Tibial artery (tissue), 4 donors: ENCODE measurements at regions not wholly inside any gene's neighbourhood (a gene's known extent, or its start where the extent isn't known, plus 50 kb on each side); places are given as distances from the start of the nearest gene placed in this dataset.

Experiments
- DNase-seq, 2 donors: peaks; one replicate each; pipeline ENCODE4 v3.0.0-alpha.2; 2019
- H3K27ac ChIP-seq, 2 donors: fragments of 200-600 bp; sonication (generic) in 1 of 2; 1 replicate in 1 of 2; 2 replicates in 1 of 2; pipeline ENCODE4 v1.5.1; 2018 to 2019; ENCODE audit warnings: mild to moderate bottlenecking in 1 of 2
- H3K27me3 ChIP-seq, 2 donors: fragments of 200-600 bp; sonication (generic) in 1 of 2; one replicate each; pipeline versions ENCODE4 v1.5.1 to v1.6.0; 2016 to 2019
- H3K36me3 ChIP-seq, 3 donors: fragments of 200-600 bp; sonication (generic) in 2 of 3; one replicate each; pipeline ENCODE4 v1.5.1; 2016 to 2019; ENCODE audit warnings: mild to moderate bottlenecking in 2 of 3
- H3K4me1 ChIP-seq, 4 donors: fragments of 200-600 bp; sonication (generic) in 2 of 4; 1 replicate in 3 of 4; 2 replicates in 1 of 4; pipeline ENCODE4 v1.5.1; 2016 to 2019
- H3K4me3 ChIP-seq, 2 donors: fragments of 200-600 bp; sonication (generic) in 1 of 2; 1 replicate in 1 of 2; 2 replicates in 1 of 2; pipeline ENCODE4 v1.5.1; 2018 to 2019; ENCODE audit warnings: mild to moderate bottlenecking in 2 of 2
- H3K9me3 ChIP-seq, 3 donors: fragments of 200-600 bp; sonication (generic) in 1 of 3; one replicate each; pipeline ENCODE4 v1.5.1; 2016 to 2019
- CTCF ChIP-seq, 2 experiments: fragments of 200-600 bp in 1 of 2; fragments of 450-650 bp in 1 of 2; IDR thresholded peaks; one replicate each; pipeline ENCODE4 v1.5.1; 2017 to 2019; ENCODE audit warnings: antibody characterized with exemption in 2 of 2, mild to moderate bottlenecking in 1 of 2, moderate library complexity in 1 of 2
- intact Hi-C: fragments of 100-400 bp; cut with DNase I; formaldehyde crosslinking; loops from one replicate; pipeline ENCODE4 v1.15.0; 2023; ENCODE audit warnings: low total_unique reads

DNA sequence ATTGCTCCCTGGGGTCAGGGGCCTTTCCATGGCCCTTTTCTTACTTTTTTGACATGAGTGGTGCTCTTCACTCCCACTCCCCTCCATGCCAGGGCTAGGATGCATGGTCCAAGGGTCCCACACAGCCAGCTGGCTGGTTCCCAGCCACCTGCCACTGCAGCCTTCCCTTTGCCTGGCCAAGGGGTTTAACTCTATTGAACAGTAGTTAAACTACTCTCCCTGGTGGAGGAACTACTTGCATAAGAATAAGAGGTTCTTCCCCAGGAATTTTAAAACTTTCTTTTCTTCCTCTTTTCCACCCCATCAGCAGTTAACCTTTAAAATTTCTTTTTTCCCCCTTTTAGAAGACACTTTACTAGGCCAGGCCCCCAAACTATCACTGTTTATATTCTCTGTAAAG lies 1532.8 kb upstream of the ACO1 start:
- intact Hi-C loops = no loop called here
- TF ChIP-seq CTCF (IDR thresholded peaks at IDR 0.05) = no peak
- Histone ChIP-seq H3K36me3 (no peaks in the 10 kb centered on the region), H3K9me3 (no peaks in the 10 kb centered on the region), H3K27ac (no peak overlapping the region), H3K4me1 (no peaks in the 10 kb centered on the region), H3K4me3 (no peak overlapping the region), H3K27me3 (no peaks in the 10 kb centered on the region)
- DNase-seq = no peak

DNA sequence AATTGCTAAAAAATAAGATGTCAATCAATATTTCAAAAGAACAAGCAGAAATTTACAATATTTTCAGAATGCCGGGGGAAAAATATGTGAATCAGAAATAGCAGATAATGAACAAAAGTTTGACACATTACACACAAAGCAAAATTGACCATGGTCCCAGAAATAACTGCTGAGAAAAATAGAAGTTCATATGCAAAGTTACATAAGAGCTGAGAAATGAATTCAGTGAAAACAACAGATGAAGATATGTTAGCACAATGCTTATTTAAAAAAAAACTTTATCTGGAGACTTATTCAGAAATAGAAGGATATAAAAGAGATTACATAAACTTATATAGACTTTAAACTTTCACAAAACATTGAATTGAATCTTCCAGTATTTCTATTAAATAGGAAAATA lies 1483.7 kb upstream of the ACO1 start:
- intact Hi-C loops = no loop called here
- no peak for DNase-seq
- TF ChIP-seq CTCF (IDR thresholded peaks at IDR 0.05) = no peak
- no peak overlapping the region for H3K4me3 ChIP-seq
- H3K27me3 ChIP-seq = no peaks in the 10 kb centered on the region
- H3K36me3 ChIP-seq = no peaks in the 10 kb centered on the region
- no peak overlapping the region for H3K27ac ChIP-seq
- H3K9me3 ChIP-seq = no peaks in the 10 kb centered on the region
- peaks cover 0 to 6% (median 0%) of the 10 kb centered on the region in 4 donors for H3K4me1 ChIP-seq

- Histone ChIP-seq H3K4me1 (no peaks in the 10 kb centered on the region), H3K27me3 (no peaks in the 10 kb centered on the region), H3K4me3 (no peak overlapping the region), H3K27ac (no peak overlapping the region), H3K9me3 (no peaks in the 10 kb centered on the region), H3K36me3 (no peaks in the 10 kb centered on the region)
- DNase-seq = no peak
- intact Hi-C loops = no loop called here
- no peak for TF ChIP-seq CTCF (IDR thresholded peaks at IDR 0.05)
These were observed 1471.1 kb upstream of the ACO1 start for GRCh38 chr9:30913331-30913730.

GRCh38 chr9:30915451-30915850 lies 1469.0 kb upstream of the ACO1 start:
- intact Hi-C loops = no loop called here

DNA sequence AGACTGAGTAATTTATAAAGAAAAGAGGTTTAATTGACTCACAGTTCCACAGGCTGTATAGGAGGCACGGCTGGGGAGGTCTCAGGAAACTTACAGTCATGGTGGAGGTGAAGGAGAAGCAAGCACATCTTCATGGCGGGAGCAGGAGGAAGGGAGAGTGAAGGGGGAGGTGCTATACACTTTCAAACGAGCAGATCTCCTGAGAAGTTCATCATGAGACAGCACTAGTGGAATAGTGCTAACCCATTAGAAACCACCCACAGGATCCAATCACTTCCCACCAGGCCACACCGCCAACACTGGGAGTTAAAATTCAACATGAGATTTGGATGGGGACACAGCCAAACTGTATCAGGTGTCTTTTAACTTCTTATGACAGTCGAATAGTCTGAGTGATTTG lies 1459.3 kb upstream of the ACO1 start:
- no peaks in the 10 kb centered on the region for H3K27me3 ChIP-seq
- H3K36me3 ChIP-seq = no peaks in the 10 kb centered on the region
- H3K4me1 ChIP-seq = no peaks in the 10 kb centered on the region
- intact Hi-C loops = no loop called here
- no peak for DNase-seq
- H3K4me3 ChIP-seq = no peak overlapping the region
- no peaks in the 10 kb centered on the region for H3K9me3 ChIP-seq
- no peak overlapping the region for H3K27ac ChIP-seq
- no peak for TF ChIP-seq CTCF (IDR thresholded peaks at IDR 0.05)

More at GRCh38 chr9:30915451-30915850, 1469.0 kb upstream of the ACO1 start:
- H3K4me1 ChIP-seq = no peaks in the 10 kb centered on the region
- DNase-seq = no peak
- no peak overlapping the region for H3K4me3 ChIP-seq
- no peaks in the 10 kb centered on the region for H3K9me3 ChIP-seq
- H3K27me3 ChIP-seq = no peaks in the 10 kb centered on the region
- no peak overlapping the region for H3K27ac ChIP-seq
- TF ChIP-seq CTCF (IDR thresholded peaks at IDR 0.05) = no peak
- H3K36me3 ChIP-seq = no peaks in the 10 kb centered on the region

GRCh38 chr9:30925635-30926034 lies 1458.8 kb upstream of the ACO1 start:
- DNase-seq = no peak
- no peak for TF ChIP-seq CTCF (IDR thresholded peaks at IDR 0.05)
- Histone ChIP-seq H3K9me3 (no peaks in the 10 kb centered on the region), H3K36me3 (no peaks in the 10 kb centered on the region), H3K27me3 (no peaks in the 10 kb centered on the region), H3K27ac (no peak overlapping the region), H3K4me1 (no peaks in the 10 kb centered on the region), H3K4me3 (no peak overlapping the region)
- intact Hi-C loops = no loop called here
